Iris pigment epithelial cell (primary cell): ENCODE measurements at regions not wholly inside any gene's neighbourhood (a gene's known extent, or its start where the extent isn't known, plus 50 kb on each side); places are given as distances from the start of the nearest gene placed in this dataset.
"Not testable (repeated sequence)": the region's sequence is repeated elsewhere in the genome, so short reads cannot be mapped to it uniquely, and the experiment has no call there.

Experiments used
- DNase-seq: peaks from one replicate; pipeline ENCODE4 v3.0.0-alpha.2; 2011; ENCODE audit warnings: low read depth

- no peak for DNase-seq
Observed at GRCh38 chr4:79266136-79266535, 59.7 kb downstream of the NAA11 start.

DNA sequence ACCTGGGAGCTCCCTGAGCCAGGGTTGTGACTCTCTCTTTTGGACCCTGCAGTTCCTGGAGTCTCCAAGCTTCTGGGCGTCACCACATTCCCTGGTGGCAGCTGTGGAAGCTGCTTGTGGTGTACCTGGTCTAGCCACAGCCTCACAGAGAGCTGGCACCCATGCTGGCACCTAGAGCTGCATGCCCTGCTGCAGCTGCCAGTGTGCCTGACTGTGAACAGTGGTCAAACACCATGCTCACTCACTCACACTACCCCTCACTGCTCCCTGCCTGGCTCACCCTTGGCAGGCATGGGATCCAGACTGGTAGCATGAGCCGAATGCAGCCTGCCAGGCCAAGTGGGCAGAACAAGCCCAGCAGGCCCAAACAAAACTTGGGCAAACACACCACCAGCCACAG, 66.6 kb downstream of the NAA11 start:
- no peak for DNase-seq

GRCh38 chr4:79258614-79259176, 67.2 kb downstream of the NAA11 start:
- DNase-seq: no peak

DNA sequence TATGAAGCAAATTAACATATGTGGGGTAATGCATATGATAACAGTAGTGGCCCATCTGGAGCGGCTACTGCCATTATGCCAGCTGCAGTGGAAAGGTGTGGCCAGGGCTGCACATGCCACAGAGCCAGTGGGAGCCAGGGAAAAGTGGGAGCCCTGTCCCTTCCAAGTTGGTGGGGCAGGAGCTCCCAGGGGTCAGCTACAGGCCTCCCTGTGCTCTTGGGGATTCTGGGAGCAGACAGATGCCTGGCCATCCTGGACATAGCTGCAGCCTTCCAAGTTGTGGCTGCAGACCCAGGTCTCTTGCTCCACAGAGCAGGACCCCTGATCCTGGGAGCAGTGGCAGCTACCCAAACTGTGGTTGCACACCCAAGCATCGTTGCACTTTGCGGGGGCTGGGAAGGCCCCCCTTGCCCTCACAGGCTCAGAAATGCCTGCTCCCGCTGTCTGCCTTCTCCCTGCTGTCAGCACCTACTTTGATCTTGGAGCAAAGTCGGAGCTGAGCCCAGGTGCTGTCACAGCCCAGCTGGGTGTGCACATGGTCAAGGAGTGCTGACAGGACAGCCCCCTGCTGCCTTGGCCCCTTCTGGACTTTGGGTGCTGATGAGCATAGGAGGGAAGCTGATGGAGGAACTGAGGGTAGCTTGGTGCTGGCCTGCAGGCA, 67.8 kb downstream of the NAA11 start:
- no peak for DNase-seq

GRCh38 chr4:79255793-79256192, 70.1 kb downstream of the NAA11 start:
- DNase-seq: no peak

GRCh38 chr4:79253924-79254323, 71.9 kb downstream of the NAA11 start:
- no peak for DNase-seq

- no peak for DNase-seq
Observed at GRCh38 chr4:79253168-79253567, 72.7 kb downstream of the NAA11 start.

DNA sequence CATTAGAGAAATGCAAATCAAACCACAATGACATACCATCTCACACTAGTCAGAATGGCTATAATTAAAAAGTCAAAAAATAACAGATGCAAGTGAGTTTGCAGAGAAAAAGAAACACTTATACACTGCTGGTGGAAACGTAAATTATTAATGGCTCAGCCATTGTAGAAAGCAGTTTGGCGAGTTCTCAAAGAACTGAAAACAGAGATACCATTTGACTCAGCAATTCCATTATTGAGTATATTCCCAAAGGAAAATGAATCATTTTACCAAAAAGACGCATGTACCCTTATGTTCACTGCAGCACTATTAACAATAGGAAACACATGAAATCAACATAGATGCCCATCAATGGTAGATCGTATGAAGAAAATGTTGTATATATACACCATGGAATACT, 75.0 kb downstream of the NAA11 start:
- no peak for DNase-seq

GRCh38 chr4:79249881-79250503, 75.9 kb downstream of the NAA11 start:
- no peak for DNase-seq

DNA sequence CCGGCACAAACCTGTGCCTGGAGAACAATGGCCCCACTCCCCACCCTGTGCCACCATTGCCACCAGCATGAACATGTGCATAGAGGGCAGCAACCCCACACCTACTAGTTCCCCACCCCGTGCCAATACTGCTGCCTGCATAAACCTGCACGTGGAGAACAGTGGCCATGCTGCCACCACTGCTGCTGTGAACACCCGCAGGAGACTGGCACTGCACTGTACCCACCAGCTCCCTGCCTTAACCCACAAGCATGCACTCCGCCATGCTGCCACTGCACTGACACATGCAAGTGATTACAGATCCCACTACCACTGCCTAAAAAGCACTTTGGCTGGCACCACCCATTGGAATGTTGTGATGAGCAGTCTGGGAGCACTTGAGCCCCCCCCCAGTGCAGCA, 77.3 kb downstream of the NAA11 start:
- DNase-seq: no peak

DNA sequence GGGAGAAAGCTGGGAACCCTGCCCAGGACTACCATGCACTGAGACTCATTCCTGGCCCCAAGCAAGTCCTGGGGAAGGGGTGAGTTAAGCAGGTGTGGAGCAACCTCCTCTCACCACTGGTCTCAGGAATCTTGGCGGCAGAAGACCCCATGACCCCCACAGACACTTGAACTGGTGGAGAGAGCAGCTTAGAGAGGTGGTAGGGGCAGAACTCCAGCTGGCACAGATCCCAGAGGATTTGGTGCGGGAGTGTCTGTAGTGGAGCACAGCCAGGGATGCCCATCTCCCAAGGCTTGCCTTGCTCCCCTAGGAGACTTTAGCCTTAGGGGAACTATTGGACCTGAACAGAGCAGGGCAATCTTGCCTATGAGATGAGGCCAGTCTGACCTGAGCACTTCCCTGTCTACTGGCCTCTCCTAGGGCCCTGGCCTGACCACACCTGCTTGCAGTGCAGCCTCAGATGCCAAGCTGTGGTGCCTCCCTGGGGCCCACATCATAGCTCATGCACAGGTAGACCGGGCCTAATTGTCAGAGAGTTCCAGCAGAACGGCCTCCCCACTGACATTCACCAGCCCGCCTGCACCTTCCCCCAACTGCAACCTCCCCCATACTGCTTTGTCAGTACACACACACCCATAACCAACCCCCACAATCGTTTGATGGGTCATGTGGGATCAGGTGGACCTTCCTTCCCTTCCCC, 78.0 kb downstream of the NAA11 start:
- DNase-seq: no peak

- DNase-seq: not testable (repeated sequence)
Observed at GRCh38 chr4:79245200-79245940, 80.5 kb downstream of the NAA11 start.

GRCh38 chr4:79241846-79242245, 84.0 kb downstream of the NAA11 start:
- DNase-seq: peak; percentile 36

DNA sequence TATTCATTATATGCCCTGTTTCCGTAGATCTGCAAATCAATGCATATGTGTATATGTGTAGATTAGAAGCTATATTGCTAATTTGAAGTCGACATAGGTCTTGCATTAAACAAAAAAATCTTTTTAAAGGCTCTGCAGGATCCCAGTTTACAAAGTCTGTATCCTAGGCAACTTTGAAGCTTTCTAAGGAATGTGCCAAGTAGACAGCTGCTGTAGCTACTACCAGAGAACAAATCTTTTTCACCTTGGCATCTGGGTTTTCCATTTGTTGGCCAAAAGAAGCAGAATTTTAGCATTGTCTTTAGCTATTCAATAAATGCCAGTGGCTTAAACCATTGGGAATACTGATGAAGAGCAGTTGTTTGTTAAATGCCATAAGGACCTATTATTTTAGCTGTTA, 88.0 kb downstream of the NAA11 start:
- no peak for DNase-seq

GRCh38 chr4:79236785-79237184, 89.1 kb downstream of the NAA11 start:
- DNase-seq: no peak

DNA sequence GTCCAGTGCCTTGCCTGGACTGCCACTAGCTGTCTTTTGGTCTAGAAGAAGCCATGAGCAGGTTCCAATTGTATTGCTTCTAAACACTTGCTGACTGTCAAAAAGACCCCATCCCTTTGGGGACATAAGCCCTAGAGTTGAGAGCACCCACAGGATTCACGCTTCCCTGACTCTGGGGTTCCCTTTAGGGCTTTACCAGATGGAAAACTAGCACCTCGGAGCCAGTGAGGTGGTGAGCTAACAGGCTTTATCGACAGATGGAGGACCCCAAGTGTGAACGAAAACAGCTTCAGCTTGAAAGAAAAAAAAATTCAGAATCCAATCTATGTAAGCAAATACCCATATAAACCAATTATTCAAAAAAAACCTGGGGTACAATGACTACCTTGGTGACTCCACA, 90.8 kb downstream of the NAA11 start:
- DNase-seq: no peak

DNA sequence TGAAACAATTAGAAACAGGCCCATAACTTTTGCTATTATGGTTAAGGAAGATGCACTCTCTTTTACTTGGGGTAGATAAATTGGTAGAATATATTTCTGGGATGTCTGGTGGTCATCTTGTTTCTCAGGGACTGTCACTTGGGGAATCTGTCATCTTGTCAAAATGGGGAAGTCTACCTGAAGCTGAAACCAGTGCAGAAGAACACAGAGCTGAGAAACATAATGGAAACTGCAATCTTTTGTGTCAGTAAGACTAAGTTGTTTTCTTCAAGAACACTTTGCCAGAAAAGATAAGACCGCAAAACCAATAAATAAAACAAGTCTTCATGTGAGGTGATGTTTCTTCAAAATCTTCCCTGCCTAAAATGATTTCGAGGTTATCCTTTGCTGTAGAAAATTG, 92.0 kb downstream of the NAA11 start:
- DNase-seq: no peak

DNA sequence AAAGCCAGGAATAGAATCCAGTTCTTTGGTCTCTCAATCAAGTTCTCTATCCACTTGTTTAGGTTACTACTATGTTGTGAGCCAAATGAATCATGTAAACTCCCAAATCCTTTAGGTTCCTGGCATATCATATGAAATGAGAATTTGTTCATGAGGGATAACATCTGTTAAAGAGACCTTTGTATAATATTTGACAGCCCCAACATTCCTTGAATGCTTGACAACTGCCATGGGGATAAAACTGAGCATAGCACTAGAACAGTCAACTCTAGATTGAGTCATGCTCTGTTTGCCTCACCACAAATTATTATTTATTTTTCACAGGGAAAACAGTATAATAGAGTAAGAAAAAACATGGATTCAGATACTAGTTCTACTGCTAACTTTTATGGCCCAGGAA, 93.3 kb downstream of the NAA11 start:
- DNase-seq: peak; percentile 29

DNA sequence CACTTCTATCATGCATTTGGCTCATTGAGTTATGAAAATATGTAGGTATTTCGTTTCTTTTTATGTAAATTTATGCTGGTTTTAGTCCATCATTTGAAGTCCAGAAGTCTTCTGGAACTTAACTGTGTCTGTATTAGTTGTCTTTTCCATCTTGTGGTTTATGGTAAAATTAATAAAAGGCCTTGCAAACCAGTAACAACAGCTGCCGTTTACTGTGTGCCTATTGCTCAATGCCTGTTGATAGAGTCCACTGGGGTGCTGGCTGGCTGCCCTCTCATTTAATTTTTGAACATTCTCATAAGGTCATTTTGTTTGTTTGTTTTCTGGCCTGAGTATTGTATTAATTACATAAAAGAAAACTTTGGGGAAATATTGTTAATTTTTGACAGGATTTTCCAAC, 98.0 kb downstream of the NAA11 start:
- peak; percentile 41 for DNase-seq

GRCh38 chr4:79225360-79225759, 100.5 kb downstream of the NAA11 start:
- DNase-seq: peak; percentile 36

- DNase-seq: no peak
Observed at GRCh38 chr4:79224777-79225104, 101.1 kb downstream of the NAA11 start.

DNA sequence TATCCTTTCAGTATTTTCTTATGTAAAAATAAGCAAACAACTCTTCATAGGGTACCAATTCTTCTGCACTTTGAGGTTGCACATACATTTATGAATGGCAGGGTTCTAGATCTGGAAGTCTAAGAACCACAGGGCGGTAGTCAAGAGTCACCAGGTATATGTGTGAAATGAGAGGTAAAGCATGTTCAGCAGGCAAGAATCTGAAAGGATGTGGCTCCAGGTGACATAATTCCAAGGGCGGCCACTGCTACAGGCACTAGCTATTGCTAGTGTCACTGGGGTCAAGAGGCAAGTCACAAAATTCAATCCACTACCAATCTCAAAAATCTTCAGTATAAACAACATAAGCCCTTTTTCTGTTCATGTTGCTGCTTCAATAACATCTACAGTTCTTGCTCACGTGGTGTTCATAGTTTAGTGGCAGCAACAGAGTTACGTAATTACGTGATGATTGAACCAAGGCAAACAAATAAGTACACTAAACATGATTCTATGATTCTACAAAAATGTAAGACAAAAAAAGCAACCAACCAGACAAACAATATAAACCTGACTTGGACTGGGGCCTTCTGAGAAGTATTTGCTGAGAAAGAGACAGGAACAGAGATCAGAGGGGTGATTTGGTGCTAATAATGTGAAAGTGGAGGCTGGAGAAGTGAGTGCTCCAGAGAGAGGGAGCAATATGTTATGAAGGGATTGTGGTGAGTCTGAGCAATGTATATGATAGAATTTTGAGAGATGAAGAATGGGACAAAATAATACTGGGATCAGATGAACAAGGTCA, 101.7 kb downstream of the NAA11 start:
- no peak for DNase-seq
